ENCODE measurements at regions not wholly inside any gene's neighbourhood (a gene's known extent, or its start where the extent isn't known, plus 50 kb on each side); places are given as distances from the start of the nearest gene placed in this dataset.

DNA sequence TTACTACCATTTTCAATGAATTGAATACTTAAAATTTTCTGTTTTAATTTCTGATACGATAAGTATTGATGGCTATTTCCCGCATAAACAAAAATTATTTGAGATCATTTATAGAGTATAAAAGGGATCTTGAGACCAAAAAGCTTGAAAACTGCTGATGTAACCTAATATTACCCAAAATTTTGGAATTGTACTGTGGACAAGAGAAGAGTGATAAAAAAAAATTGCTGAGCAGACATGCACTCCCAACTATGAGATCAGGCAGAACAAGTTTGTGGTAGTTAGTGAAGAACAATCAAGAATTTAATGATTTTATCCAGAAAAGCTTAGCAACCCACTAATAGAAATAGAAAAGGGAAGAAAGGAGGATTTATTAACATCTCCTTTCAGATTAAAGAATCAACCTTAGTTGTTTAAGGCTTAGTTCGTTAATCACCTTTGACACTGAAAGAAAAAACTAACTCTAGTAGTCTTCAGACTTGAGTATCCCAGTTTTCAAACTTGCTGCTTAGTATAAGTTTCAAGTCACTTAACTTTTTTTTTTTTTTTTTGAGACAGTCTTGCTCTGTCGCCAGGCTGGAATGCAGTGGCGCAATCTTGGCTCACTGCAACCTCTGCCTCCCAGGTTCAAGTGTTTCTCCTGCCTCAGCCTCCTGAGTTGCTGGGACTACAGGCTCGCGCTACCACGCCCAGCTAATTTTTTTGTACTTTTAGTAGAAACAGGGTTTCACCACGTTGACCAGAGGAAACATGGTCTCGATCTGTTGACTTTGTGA is 50.6 kb upstream of the ZC3HAV1 start:
- Mint-ChIP-seq H3K27me3 (ENCODE audit: insufficient read depth, unreplicated experiment) (no peaks in the 10 kb centered on the region), H3K4me1 (ENCODE audit: low read depth, unreplicated experiment) (no peaks in the 10 kb centered on the region), H3K27ac (ENCODE audit: unreplicated experiment) (no peak overlapping the region), H3K36me3 (ENCODE audit: insufficient read depth, unreplicated experiment) (no peaks in the 10 kb centered on the region), H3K9me3 (ENCODE audit: unreplicated experiment) (no peaks in the 10 kb centered on the region), H3K4me3 (ENCODE audit: unreplicated experiment) (no peak overlapping the region)
- intact Hi-C loops (cut with micrococcal nuclease; ENCODE audit: unreplicated experiment): no loop called here
- H3K9me3 ChIP-seq: no peaks in the 10 kb centered on the region
- H3K27me3 ChIP-seq (replicated peaks; ENCODE audit: control insufficient read depth, insufficient read depth, low read length): no peaks in the 10 kb centered on the region
- peak; percentile 49 to 64 for DNase-seq
- 0 out of 2 replicates have a peak, but pooled peaks cover 3% of the 10 kb centered on the region for H3K4me1 ChIP-seq
- no peak for TF ChIP-seq CTCF (IDR thresholded peaks at IDR 0.05; ENCODE audit: insufficient read depth in 1 of 2, low read depth in 1 of 2, low read length in 1 of 2, severe bottlenecking in 1 of 2, unreplicated experiment in 1 of 2)
- BruUV-seq (replicated peaks): no TSS peak
- ChIA-PET CTCF (no interaction called here), POLR2A (no interaction called here)
- H3K4me3 ChIP-seq (ENCODE audit: low read depth, low read length): no peak overlapping the region
- no peaks in the 10 kb centered on the region for H3K36me3 ChIP-seq (ENCODE audit: control insufficient read depth, insufficient read depth, low read length)

GRCh38 chr7:139168479-139168878 is 59.0 kb upstream of the ZC3HAV1 start:
- no peaks in the 10 kb centered on the region for H3K27me3 Mint-ChIP-seq (ENCODE audit: insufficient read depth, unreplicated experiment)
- no peak overlapping the region for H3K4me3 Mint-ChIP-seq (ENCODE audit: unreplicated experiment)
- ChIA-PET POLR2A (no interaction called here), CTCF (no interaction called here)
- Histone ChIP-seq H3K4me1 (no peaks in the 10 kb centered on the region), H3K27me3 (replicated peaks; ENCODE audit: control insufficient read depth, insufficient read depth, low read length) (no peaks in the 10 kb centered on the region), H3K4me3 (ENCODE audit: low read depth, low read length) (no peak overlapping the region), H3K9me3 (no peaks in the 10 kb centered on the region), H3K36me3 (ENCODE audit: control insufficient read depth, insufficient read depth, low read length) (no peaks in the 10 kb centered on the region)
- TF ChIP-seq CTCF (IDR thresholded peaks at IDR 0.05; ENCODE audit: insufficient read depth in 1 of 2, low read depth in 1 of 2, low read length in 1 of 2, severe bottlenecking in 1 of 2, unreplicated experiment in 1 of 2): no peak
- no peaks in the 10 kb centered on the region for H3K9me3 Mint-ChIP-seq (ENCODE audit: unreplicated experiment)
- BruUV-seq (replicated peaks): no TSS peak
- intact Hi-C loops (cut with micrococcal nuclease; ENCODE audit: unreplicated experiment): no loop called here
- DNase-seq: no peak
- no peaks in the 10 kb centered on the region for H3K36me3 Mint-ChIP-seq (ENCODE audit: insufficient read depth, unreplicated experiment)
- H3K27ac Mint-ChIP-seq (ENCODE audit: unreplicated experiment): no peak overlapping the region
- H3K4me1 Mint-ChIP-seq (ENCODE audit: low read depth, unreplicated experiment): no peaks in the 10 kb centered on the region

- Mint-ChIP-seq H3K27me3 (ENCODE audit: insufficient read depth, unreplicated experiment) (no peaks in the 10 kb centered on the region), H3K36me3 (ENCODE audit: insufficient read depth, unreplicated experiment) (no peaks in the 10 kb centered on the region), H3K9me3 (ENCODE audit: unreplicated experiment) (no peaks in the 10 kb centered on the region), H3K4me3 (ENCODE audit: unreplicated experiment) (no peak overlapping the region), H3K27ac (ENCODE audit: unreplicated experiment) (no peak overlapping the region), H3K4me1 (ENCODE audit: low read depth, unreplicated experiment) (no peaks in the 10 kb centered on the region)
- CTCF ChIA-PET: no interaction called here
- H3K9me3 ChIP-seq: no peaks in the 10 kb centered on the region
- TF ChIP-seq CTCF (IDR thresholded peaks at IDR 0.05; ENCODE audit: insufficient read depth in 1 of 2, low read depth in 1 of 2, low read length in 1 of 2, severe bottlenecking in 1 of 2, unreplicated experiment in 1 of 2): no peak
- POLR2A ChIA-PET: no interaction called here
- no peaks in the 10 kb centered on the region for H3K4me1 ChIP-seq
- H3K36me3 ChIP-seq (ENCODE audit: control insufficient read depth, insufficient read depth, low read length): no peaks in the 10 kb centered on the region
- DNase-seq: no peak
- no TSS peak for BruUV-seq (replicated peaks)
- intact Hi-C loops (cut with micrococcal nuclease; ENCODE audit: unreplicated experiment): no loop called here
- no peaks in the 10 kb centered on the region for H3K27me3 ChIP-seq (replicated peaks; ENCODE audit: control insufficient read depth, insufficient read depth, low read length)
- no peak overlapping the region for H3K4me3 ChIP-seq (ENCODE audit: low read depth, low read length)
These were observed 60.3 kb upstream of the ZC3HAV1 start for GRCh38 chr7:139169816-139170215.

Data from Caco-2 (cell line).